GM21360 (cell line): ENCODE measurements at regions not wholly inside any gene's neighbourhood (a gene's known extent, or its start where the extent isn't known, plus 50 kb on each side); places are given as distances from the start of the nearest gene placed in this dataset.

Source experiments
- ATAC-seq: cut with Tn5 transposase; IDR thresholded peaks from one replicate; pipeline ENCODE4 v1.9.1; 2021; ENCODE audit warnings: mild to moderate bottlenecking, moderate library complexity; ENCODE audit not compliant: unreplicated experiment

- no peak for ATAC-seq
Observed at GRCh38 chr3:177470197-177470941, 273.1 kb upstream of the TBL1XR1 start.

- ATAC-seq: no peak
Observed at GRCh38 chr3:177471733-177472480, 274.6 kb upstream of the TBL1XR1 start.

- ATAC-seq: no peak
Observed at GRCh38 chr3:177473184-177473583, 275.9 kb upstream of the TBL1XR1 start.

GRCh38 chr3:177473903-177474302, 276.6 kb upstream of the TBL1XR1 start:
- ATAC-seq: no peak

- no peak for ATAC-seq
Observed at GRCh38 chr3:177474652-177475355, 277.5 kb upstream of the TBL1XR1 start.

- no peak for ATAC-seq
Observed at GRCh38 chr3:177475356-177475665, 278.0 kb upstream of the TBL1XR1 start.

GRCh38 chr3:177476495-177476894, 279.2 kb upstream of the TBL1XR1 start:
- no peak for ATAC-seq

- no peak for ATAC-seq
Observed at GRCh38 chr3:177476921-177477435, 279.7 kb upstream of the TBL1XR1 start.

GRCh38 chr3:177478170-177478867, 281.0 kb upstream of the TBL1XR1 start:
- ATAC-seq: no peak

- ATAC-seq: no peak
Observed at GRCh38 chr3:177479630-177480029, 282.3 kb upstream of the TBL1XR1 start.

GRCh38 chr3:177481329-177481728, 284.0 kb upstream of the TBL1XR1 start:
- ATAC-seq: no peak

GRCh38 chr3:177482048-177482691, 284.9 kb upstream of the TBL1XR1 start:
- ATAC-seq: no peak

GRCh38 chr3:177483182-177483967, 286.1 kb upstream of the TBL1XR1 start:
- ATAC-seq: no peak

GRCh38 chr3:177484206-177484605, 286.9 kb upstream of the TBL1XR1 start:
- ATAC-seq: no peak

- no peak for ATAC-seq
Observed at GRCh38 chr3:177484926-177485325, 287.6 kb upstream of the TBL1XR1 start.

- no peak for ATAC-seq
Observed at GRCh38 chr3:177487635-177488186, 290.4 kb upstream of the TBL1XR1 start.

- no peak for ATAC-seq
Observed at GRCh38 chr3:177488740-177489139, 291.5 kb upstream of the TBL1XR1 start.

GRCh38 chr3:177490626-177491025, 293.3 kb upstream of the TBL1XR1 start:
- ATAC-seq: no peak

GRCh38 chr3:177491296-177492032, 294.2 kb upstream of the TBL1XR1 start:
- no peak for ATAC-seq
